Ovary (tissue), 7 donors: ENCODE measurements at regions not wholly inside any gene's neighbourhood (a gene's known extent, or its start where the extent isn't known, plus 50 kb on each side); places are given as distances from the start of the nearest gene placed in this dataset.

Experiments
- DNase-seq, 5 donors: peaks; one replicate each; pipeline ENCODE4 v3.0.0-alpha.2; 2019 to 2020
- H3K27ac ChIP-seq, 2 donors: fragments of 200-600 bp; one replicate each; pipeline versions ENCODE4 v1.5.1 to v1.8.0; 2019 to 2022
- H3K27me3 ChIP-seq: fragments of 200-600 bp; one replicate; pipeline ENCODE4 v1.8.0; 2022
- H3K36me3 ChIP-seq: fragments of 200-600 bp; sonication (generic); one replicate; pipeline ENCODE4 v1.5.1; 2019
- H3K4me1 ChIP-seq: one replicate; pipeline ENCODE4 v1.8.1; 2013; ENCODE audit warnings: mild to moderate bottlenecking, moderate library complexity; ENCODE audit not compliant: insufficient read depth
- H3K4me3 ChIP-seq: fragments of 200-600 bp; sonication (generic); one replicate; pipeline ENCODE4 v1.5.1; 2017
- H3K9me3 ChIP-seq, 2 donors: fragments of 200-600 bp in 1 of 2; sonication (generic) in 1 of 2; one replicate each; pipeline versions ENCODE4 v1.5.1 to v1.8.1; 2013 to 2019; ENCODE audit warnings: mild to moderate bottlenecking in 1 of 2, moderate library complexity in 1 of 2
- EP300 ChIP-seq: sonication (generic); formaldehyde crosslinking; IDR thresholded peaks from one replicate; pipeline ENCODE4 v1.6.1; 2017; ENCODE audit warnings: antibody characterized with exemption
- POLR2A ChIP-seq: fragments of 450-650 bp; IDR thresholded peaks from one replicate; pipeline ENCODE4 v1.6.1; 2017; ENCODE audit warnings: antibody characterized with exemption, mild to moderate bottlenecking, moderate library complexity
- WGBS, 3 donors: extraction: QIAGEN DNeasy Blood & Tissue Kit in 1 of 3; methylation state at CpG; one replicate each; pipeline versions ENCODE4 v1.1.5 to v1.1.7; 2013 to 2017; 5-methylcytosine and 5-hydroxymethylcytosine counted together
- intact Hi-C, 4 donors: fragments of 100-400 bp; cut with DNase I; formaldehyde crosslinking; loops; one replicate each; pipeline versions ENCODE4 v1.11.0 to v1.15.1; 2022 to 2023
- TF ChIP-seq, protein P1 (sequence below), 3 donors: fragments of 450-650 bp in 2 of 3; fragments of 200-600 bp in 1 of 3; IDR thresholded peaks; one replicate each; pipeline versions ENCODE4 v1.5.1 to v1.8.0; 2016 to 2022; ENCODE audit warnings: antibody characterized with exemption in 3 of 3, mild to moderate bottlenecking in 1 of 3
- donor health status: DM: no; HTN: no; CAD: no; lungs with moderate emphysema.
- donor health status: DM: no; HTN: no; CAD: no.
- donor health status: Bipolar disorder and iron deficiency.
- donor health status: DM: no; HTN: no; CAD: no.
- donor health status: DM: yes; HTN: yes; CAD: no.

DNA sequence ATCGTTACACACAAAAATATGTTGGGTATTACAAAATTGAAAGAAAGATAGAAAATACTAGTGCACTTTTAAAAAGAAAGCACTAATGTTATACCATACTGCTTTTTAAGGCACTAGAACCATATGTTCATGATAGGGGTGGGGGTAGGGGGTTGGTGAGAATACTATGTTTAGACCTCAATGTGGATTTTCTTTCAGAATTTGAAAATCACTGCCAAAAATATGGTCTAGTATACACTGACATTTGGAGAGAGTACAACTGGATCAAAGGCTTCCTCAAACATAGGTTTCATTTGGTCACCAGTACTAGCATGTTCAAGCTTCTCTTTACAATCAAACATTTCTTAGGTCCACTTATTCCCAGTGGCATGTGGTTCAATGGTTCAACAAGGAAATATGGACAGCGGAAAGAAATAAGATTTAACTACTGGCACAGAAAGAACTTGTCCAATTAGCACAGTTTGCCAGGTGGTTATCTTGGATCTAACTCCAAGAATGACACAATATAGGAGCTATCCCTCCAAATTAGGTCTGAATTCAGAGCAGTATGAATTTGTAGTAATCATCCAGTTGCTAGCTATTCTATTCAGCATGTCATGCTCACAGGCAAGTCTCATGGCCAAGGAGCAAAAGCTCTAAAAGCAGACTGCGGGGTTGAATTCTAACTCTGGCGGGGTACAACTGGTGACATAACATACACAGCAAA, 139.3 kb downstream of the SLC24A2 start:
- H3K4me1 ChIP-seq = no peaks in the 10 kb centered on the region
- H3K27ac ChIP-seq = no peak overlapping the region
- H3K9me3 ChIP-seq = no peaks in the 10 kb centered on the region
- no peak for DNase-seq
- TF ChIP-seq, protein P1, sequence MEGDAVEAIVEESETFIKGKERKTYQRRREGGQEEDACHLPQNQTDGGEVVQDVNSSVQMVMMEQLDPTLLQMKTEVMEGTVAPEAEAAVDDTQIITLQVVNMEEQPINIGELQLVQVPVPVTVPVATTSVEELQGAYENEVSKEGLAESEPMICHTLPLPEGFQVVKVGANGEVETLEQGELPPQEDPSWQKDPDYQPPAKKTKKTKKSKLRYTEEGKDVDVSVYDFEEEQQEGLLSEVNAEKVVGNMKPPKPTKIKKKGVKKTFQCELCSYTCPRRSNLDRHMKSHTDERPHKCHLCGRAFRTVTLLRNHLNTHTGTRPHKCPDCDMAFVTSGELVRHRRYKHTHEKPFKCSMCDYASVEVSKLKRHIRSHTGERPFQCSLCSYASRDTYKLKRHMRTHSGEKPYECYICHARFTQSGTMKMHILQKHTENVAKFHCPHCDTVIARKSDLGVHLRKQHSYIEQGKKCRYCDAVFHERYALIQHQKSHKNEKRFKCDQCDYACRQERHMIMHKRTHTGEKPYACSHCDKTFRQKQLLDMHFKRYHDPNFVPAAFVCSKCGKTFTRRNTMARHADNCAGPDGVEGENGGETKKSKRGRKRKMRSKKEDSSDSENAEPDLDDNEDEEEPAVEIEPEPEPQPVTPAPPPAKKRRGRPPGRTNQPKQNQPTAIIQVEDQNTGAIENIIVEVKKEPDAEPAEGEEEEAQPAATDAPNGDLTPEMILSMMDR (IDR thresholded peaks at IDR 0.05) = no peak
- TF ChIP-seq EP300 (no peak), POLR2A (no peak)
- no peaks in the 10 kb centered on the region for H3K36me3 ChIP-seq
- intact Hi-C loops = loop anchor here in 1 of 4 donors (10.0 kb wide), 1 partner anchor 55 kb away; no protein-coding TSS in a partner anchor
- no peak overlapping the region for H3K4me3 ChIP-seq
- H3K27me3 ChIP-seq = no peaks in the 10 kb centered on the region
- WGBS, 3 donors = 63 to 80% (median 64%) methylated on average over 4 of the region's 4 CpGs

DNA sequence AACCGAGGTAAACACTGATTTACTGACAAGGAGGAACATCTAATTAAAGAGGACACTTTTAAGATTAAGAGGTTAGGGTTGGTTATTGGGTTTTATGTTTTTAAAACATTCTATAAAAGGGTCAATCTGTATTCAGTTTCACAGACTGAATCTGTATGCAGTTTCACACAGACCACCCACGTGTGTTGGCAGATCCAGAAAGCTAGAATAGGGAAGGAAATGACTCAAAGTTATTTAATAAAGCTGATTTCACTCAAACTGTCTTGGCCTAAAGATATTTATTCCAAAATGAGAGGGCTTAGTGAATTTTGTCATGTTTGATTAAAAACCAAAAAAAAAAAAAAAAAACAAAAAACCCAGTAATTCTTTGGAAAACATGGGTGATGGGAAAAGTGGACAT, 140.2 kb downstream of the SLC24A2 start:
- Histone ChIP-seq H3K9me3 (no peaks in the 10 kb centered on the region), H3K36me3 (no peaks in the 10 kb centered on the region), H3K4me3 (no peak overlapping the region), H3K27me3 (no peaks in the 10 kb centered on the region), H3K27ac (no peak overlapping the region), H3K4me1 (no peaks in the 10 kb centered on the region)
- no peak for DNase-seq
- 15 to 27% (median 22%) methylated on average over 2 of the region's 2 CpGs for WGBS, 3 donors
- intact Hi-C loops = no loop called here
- no peak for TF ChIP-seq EP300
- TF ChIP-seq, protein P1 (IDR thresholded peaks at IDR 0.05) = no peak
- TF ChIP-seq POLR2A = no peak

DNA sequence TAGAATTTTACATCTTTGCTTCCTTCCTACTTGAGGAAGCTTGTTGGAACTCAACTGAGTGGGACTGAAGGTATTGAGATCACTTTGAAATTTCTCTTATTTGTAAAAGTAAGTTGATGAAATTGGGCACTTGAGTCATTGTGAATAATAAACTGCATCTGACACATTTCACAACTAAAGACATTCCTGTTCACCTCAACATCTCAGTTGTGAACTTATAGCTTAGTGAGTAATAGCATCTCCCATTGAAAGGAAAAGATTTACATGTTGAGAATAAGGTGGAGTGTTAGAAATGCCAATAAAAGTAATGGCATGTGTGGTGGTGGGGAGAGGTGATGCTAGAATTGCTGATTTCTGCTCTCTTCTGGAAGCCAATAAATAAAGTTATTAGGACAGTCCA, 145.0 kb downstream of the SLC24A2 start:
- no peaks in the 10 kb centered on the region for H3K27me3 ChIP-seq
- no peaks in the 10 kb centered on the region for H3K36me3 ChIP-seq
- H3K4me3 ChIP-seq = no peak overlapping the region
- no peak for DNase-seq
- intact Hi-C loops = no loop called here
- no peaks in the 10 kb centered on the region for H3K4me1 ChIP-seq
- H3K9me3 ChIP-seq = no peaks in the 10 kb centered on the region
- H3K27ac ChIP-seq = no peak overlapping the region
- TF ChIP-seq POLR2A = no peak
- TF ChIP-seq EP300 = no peak
- TF ChIP-seq, protein P1 (IDR thresholded peaks at IDR 0.05) = no peak

DNA sequence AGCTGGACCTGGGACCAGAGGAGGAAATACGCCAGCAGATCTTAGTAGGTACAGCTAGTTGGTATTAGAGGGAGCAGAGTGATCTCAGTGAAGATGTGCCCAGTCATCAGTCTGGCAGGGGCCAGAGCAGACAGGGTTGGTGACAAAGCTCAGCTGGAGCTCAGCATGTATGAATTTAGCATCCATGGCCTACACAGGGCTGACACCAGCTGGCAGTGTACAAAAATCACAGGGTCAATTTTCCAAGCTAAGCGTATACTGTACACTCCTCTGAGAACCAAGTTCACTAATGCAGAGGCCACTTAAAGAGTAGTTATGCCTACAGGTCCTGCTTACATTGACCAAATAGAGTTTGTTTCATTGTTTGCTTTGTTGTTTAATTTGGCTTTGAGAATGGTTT, 146.6 kb downstream of the SLC24A2 start:
- intact Hi-C loops = no loop called here
- 76 to 90% (median 79%) methylated on average over 2 of the region's 2 CpGs for WGBS, 3 donors
- Histone ChIP-seq H3K4me1 (no peaks in the 10 kb centered on the region), H3K27ac (no peak overlapping the region), H3K9me3 (no peaks in the 10 kb centered on the region), H3K4me3 (no peak overlapping the region), H3K36me3 (no peaks in the 10 kb centered on the region), H3K27me3 (no peaks in the 10 kb centered on the region)
- TF ChIP-seq EP300 (no peak), POLR2A (no peak)
- TF ChIP-seq, protein P1 (IDR thresholded peaks at IDR 0.05) = no peak
- no peak for DNase-seq
